Stimulated activated CD8-positive, alpha-beta memory T cell treated with anti-CD3 and anti-CD28 coated beads, Interleukin-4, amount 100 ng/mL, for 4 hours (primary cell): ENCODE measurements at regions not wholly inside any gene's neighbourhood (a gene's known extent, or its start where the extent isn't known, plus 50 kb on each side); places are given as distances from the start of the nearest gene placed in this dataset.
"Not testable (repeated sequence)": the region's sequence is repeated elsewhere in the genome, so short reads cannot be mapped to it uniquely, and the experiment has no call there.

Source experiments
- DNase-seq, 2 donors: peaks; one replicate each; pipeline ENCODE4 v3.0.0-alpha.2; 2020; ENCODE audit warnings: low read depth in 2 of 2, low spot score in 1 of 2

DNA sequence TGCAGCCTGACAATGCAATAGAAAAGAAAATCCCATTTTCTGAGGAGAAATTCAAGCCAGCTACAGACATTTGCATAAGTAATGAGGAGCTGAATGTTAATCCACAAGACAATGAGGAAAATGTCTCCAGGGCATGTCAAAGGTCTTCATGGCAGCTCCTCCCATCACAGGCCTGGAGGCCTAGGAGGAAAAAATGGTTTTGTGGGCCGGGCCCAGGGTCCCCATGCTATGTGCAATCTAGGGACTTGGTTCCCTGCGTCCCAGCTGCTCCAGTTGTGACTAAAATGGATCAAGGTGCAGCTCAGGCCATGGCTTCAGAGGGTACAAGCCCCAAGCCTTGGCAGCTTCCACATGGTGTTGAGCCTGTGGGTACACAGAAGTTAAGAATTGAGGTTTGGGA lies 132.5 kb upstream of the PARD3B start:
- DNase-seq: not testable (repeated sequence)

DNA sequence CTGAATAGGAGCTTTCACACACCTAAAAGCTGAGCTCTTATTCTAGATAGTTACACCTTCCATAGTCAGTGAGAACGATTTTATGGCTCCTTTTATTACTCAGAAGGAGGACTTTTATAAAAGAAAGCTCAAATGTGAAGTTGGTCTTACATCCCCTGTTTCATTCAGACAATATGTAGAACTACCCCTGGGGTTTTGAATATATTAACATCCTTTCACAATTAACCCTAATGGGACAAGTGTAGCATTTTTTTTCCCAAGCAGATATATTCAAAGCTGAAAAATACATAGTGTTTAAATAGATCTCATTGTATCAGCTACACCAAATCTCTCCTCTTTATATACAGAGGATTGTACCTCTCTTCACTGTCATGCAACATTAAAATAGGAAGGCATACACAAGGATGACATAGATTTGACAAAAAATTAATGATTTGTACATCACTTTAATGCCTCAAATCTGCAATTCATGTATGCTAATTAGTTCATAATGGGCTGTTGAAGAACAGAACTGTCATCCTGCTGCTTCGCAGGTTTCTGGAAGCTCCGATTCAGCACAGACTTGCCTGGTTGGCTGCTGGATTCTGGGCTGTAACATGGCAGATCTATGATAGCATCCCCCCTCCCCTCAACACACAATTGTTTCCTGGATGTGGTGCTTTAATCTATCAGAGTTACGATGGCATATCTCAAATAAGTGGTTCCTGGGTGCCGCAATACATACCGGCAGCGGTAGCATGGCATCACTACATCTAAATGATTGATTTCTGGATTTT lies 129.7 kb upstream of the PARD3B start:
- no peak for DNase-seq

DNA sequence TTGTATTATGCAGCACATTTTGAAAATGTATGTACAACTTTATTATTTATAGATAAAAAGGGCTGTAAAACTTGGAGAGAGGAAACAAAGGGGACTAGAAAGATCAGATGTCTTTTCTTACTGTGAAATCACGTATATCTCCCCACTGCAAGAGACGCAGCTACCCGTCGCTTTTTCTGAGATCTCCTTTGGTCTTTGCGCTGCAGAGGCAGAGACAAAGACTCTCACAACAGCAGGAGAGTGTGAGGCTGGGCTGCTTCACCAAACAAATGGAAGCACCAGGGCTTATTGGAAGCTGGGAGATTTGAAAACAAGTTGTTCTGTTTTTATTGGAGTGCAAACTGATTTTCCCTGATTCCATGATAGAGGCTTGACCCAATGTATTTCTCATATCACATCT lies 129.0 kb upstream of the PARD3B start:
- no peak for DNase-seq

DNA sequence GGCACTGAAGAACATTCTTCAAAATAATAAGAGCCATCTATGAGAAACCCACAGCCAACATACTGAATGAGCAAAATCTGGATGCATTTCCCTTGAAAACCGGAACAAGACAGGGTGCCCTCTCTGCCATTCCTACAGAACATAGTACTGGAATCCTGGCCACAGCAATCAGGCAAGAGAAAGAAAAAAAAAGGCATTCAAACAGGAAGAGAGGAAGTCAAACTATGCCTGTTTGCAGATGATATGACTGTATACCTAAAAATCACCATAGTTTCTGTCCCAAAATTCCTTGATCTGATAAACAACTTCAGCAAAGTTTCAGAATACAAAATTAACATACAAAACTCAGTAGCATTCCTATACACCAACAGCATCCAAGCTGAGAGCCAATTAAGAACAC lies 119.5 kb upstream of the PARD3B start:
- DNase-seq: no peak

DNA sequence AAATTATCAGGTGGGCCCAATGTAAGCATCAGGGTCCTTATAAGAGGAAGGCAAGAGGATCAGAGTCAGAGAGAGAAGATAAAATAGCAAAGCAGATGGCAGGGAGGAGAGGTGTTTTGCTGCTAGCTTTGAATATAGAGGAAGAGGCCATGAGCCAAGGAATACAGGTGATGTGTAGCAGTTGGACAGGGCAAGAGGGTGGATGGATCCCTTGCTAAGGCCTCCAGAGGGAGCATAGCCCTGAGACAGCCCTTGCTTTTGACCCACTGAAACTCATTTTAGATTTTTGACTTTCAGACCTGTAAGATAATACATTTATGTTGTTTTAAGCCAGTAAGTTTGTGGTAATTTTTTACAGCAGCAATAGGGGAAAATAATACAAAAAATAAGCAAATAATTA lies 116.6 kb upstream of the PARD3B start:
- no peak for DNase-seq

DNA sequence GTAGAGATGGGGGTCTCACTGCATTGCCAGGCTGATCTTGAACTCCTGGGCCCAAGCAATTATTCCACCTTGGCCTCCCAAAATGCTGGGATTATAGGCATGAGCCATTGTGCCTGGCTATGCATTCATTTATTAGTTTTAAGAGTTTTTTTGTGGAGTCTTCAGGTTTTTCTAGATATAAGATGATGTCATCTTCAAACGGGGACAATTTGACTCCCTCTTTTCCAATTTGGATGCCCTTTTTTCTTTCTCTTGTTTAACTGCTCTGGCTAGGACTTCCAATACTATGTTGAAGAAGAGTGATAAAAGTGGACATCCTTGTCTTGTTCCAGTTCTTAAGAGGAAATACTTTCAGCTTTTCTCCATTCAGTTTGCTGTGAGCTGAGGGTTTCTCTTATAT lies 113.7 kb upstream of the PARD3B start:
- no peak for DNase-seq

DNA sequence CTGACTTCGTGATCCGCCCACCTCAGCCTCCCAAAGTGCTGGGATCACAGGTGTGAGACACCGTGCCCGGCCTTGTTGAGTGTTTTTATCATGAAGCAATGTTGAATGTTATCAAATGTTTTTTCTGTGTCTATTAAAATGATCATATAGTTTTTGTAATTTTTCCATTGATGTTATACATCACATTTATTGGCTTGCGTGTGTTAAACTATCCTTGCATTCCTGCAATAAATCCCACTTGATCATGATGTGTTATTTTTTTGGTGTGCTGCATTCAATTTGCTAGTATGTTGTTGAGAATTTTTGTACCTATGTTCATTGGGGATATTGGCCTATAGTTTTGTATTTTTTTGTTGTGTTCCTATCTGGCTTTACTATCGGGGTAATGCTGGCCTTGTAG lies 113.1 kb upstream of the PARD3B start:
- no peak for DNase-seq

DNA sequence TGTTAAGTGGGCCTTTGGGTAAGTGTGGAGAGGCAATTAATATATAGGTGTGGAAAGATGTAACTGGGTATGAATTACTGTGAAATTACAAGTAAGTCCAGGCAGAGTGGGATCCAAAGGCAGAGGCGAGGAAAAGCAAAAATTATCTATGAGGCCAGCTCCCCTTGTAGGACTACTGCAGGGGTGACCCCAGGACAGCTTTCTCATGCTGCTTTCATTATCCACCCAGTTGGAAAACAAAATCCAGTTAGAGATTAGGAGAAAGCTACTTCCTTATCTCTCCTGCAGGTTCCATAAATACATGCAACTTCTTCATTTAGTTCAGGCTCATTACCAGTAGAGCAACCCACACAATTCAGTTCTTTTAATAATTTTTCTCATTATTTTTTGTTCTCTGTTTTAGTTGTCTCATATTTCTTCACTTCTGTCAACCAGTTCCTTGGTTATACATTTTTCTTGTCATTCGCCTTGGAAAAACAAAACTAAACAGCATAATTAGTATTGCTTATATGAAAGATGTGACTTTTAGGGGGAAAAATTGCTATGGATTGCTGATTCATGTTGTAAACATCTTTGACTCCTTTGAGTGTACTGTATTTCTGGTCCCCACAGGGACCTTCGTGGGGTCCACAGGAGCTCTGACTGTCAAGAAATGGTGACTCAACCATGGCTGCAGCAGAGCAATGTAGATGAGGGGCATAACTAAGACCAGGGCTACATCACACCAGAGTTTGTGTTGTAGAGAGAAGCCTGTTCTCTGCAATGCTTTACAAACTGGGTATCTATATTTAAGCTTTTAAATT lies 110.4 kb upstream of the PARD3B start:
- no peak for DNase-seq

DNA sequence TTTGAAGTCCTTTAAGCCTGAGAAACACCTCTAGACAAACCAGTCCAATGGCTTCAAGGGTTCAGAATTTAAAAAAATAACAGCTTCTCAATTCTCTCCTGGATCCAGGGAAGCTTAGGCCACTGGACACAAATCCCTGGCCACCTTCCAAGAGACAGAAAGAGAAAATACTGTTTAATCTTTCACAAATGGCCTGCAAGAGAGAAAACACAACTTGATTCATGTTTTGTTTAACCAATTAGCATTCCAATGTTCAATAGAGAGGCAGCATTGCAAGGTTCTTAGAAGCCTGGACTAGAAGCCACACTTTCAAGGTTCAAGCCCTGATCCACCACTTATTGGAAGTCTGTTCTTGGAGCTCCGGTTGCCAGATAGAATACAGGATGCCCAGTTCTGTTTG lies 109.0 kb upstream of the PARD3B start:
- no peak for DNase-seq

DNA sequence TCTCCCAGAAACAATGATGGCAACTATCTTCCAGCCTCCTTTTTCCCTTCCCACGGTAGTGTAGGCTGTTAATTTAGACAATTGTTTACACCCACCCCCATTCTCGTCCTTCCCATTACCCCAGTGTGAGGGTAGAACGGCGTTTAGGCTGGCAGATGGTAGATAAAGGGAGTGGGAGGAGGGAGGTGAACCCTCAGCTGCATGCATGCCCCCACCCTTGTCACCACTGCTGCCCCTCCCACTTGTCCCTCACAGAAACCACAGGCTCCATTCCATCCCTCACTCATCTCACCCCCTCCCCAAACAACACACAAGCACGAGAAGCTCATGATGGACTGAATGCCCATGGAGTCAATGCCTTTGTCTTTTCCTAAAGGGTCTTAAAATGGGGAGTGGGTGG lies 107.9 kb upstream of the PARD3B start:
- DNase-seq: no peak

DNA sequence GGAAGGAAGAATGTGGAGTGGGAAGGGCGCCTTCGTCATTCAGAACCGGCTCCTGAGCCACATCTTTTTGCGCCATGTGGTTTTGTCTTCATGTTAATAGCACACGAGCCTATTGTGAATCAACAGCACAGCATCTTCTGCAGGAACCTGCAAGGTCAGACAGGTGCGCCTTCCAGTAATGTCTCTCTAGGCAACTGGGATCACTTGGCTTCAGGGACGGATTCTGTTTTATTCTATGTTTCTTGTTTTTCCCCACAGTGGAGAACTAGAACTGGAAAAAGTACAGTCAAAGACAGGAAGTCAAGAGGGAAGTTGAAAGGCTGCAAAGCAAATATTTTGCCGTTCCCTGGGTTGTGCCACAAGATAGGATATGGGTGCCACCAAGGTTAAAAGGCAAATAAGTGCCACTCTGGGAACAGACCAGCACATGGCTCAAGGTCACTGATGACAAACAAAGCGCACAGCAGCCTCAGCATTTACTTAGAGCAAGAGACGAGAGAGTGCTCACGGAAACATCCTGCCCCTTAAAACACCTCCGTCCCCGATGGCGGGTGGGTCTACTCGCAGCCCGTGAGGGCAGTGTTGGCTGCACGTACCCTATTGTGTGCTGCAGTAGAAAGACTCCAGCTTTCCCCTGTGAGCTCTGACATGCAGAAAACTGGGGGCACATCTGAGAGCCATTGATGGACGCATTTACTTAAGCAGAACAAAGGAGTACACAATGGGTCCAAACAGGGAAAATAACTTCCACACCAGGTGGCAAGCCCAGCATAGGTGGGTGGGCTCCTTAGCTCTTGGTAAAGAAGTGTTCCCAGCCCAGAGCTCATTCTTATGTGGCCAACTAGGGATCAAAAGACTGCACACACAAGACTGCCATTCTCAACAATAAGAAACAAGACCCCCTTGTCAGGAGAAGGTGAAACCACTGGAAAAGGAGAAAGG lies 107.2 kb upstream of the PARD3B start:
- no peak for DNase-seq

DNA sequence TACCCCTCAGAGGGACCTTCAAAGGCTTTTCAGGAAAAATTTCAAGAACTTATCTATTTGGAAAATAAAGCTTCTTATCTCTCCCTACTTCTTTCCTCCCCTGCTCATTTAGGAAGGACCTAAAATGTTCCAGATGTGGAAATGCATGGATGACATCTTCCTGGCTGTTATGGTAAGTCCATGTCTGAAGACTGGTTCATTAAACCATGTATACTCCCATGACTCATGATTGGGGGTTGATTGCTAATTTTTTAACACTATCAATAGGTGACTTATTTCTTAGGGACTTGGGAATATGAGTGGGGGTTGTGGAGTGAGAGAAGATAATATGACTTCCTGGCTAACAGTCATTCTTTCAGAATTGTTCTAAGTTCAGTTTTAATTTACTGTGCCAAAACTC lies 104.0 kb upstream of the PARD3B start:
- DNase-seq: no peak

DNA sequence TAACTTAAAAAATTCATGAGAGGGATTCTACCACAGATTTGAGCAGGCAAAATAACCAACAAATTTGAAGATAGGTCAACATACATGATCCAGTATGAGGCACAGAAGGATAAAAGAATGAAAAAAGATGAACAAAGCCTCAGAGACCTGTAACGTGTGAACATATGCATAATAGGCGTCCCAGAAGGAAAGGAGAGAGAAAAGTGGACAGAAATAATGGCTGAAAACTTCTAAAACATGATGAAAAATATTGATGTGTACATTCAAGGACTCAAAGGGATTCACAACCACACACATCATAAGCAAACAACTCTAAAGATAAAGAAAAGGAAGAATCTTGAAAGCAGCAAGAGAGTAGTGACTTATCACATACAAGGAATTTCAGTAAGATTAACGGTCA lies 100.1 kb upstream of the PARD3B start:
- no peak for DNase-seq

DNA sequence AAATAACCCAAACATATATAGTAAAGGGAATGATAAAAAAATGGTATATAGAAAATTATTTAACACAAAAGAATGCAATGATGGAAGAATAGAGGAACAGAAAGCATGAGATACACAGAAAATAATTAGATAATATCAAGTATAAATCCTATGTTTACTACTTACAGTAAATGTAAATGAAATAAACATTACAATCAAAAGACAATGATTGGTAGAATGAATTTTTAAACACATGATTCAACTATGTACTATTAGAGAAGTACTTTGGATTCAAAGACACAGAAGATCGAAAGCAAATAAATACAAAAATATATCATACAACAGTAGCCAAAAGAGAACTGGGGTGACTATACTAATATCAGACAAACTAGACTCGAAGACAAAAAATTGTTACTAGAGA lies 97.6 kb upstream of the PARD3B start:
- no peak for DNase-seq

DNA sequence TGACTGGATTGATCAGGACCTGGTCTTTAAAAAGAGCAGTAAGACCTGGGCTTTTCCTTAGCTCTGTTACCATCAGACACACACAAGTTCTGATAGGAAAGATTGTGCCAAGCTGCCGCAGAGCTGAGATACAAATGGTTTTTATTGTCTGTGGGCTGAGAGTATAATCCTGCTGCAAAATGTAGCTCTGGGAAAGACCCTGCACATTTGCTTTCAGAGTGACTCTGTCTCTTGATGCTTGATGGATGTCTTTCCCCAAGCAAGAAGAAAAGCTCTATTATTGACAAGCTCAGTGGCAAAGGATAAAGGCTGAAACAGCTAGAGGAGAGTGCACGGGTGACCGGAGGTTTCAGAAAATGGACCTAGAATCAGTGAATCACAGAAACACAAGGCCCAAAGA lies 95.3 kb upstream of the PARD3B start:
- DNase-seq: no peak

DNA sequence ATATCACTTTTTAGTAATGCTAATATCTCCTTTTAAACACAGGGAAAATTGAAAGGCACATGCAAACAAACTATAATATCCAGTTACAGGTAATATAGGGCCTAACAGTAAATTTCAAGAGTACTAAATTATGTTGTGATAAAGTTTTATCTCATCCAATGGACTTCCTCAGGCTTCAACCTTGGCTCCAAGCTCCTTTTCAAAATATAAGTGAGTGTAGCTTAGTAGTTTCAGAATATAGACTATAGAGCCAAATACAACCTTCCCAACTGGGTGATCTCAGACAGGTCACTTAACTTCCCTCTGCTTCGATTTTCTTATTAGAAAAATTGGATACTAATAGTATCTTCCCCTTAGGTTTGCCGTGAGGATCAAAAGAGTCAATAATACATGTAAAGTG lies 93.5 kb upstream of the PARD3B start:
- no peak for DNase-seq

DNA sequence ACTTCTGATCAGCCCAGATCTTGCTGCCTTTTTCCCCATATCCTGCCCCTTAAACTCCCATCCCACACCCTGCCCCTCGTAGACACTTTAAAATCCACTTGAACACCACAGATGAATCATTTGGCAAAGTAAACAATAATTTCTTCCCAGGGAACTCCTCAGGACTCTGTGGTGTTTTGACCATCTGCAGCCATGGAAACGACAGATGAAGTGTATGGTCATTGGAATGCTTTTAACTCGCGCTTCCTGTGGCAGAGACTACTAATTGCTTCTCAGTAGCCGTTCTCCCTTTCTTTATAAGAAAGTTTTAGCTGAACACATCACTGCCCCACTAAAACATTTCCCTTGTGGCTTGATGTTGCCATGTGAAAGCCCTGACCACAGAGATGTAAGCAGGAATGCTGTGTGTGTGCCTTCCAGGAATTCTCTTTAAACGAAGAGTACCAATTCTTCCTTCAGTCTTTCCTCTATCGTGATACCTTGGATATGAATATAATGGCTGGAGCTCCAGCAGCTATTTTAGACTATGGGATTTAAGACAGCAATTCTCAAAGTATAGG lies 92.7 kb upstream of the PARD3B start:
- no peak for DNase-seq

DNA sequence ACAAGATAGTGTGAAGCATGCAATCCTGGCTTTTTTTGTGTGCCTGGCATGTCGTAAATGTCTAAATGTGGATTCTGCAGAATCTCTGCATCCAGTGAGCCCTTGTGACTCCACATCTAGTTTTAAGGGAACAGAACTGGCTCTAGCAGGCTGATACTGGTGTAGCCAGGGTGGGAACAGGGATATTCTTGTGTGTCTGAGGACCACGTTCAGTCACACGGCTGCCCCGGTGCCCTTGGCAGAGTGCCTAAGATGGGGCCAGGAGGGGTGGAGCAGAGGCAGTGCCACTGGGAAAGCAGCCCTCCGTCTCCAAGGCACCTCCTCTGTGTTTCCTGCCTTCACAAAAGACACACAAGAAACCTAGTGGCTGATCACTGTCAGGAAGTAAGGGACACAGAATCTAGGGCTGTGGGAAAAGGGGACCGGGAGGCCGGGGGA lies 91.5 kb upstream of the PARD3B start:
- DNase-seq: no peak

DNA sequence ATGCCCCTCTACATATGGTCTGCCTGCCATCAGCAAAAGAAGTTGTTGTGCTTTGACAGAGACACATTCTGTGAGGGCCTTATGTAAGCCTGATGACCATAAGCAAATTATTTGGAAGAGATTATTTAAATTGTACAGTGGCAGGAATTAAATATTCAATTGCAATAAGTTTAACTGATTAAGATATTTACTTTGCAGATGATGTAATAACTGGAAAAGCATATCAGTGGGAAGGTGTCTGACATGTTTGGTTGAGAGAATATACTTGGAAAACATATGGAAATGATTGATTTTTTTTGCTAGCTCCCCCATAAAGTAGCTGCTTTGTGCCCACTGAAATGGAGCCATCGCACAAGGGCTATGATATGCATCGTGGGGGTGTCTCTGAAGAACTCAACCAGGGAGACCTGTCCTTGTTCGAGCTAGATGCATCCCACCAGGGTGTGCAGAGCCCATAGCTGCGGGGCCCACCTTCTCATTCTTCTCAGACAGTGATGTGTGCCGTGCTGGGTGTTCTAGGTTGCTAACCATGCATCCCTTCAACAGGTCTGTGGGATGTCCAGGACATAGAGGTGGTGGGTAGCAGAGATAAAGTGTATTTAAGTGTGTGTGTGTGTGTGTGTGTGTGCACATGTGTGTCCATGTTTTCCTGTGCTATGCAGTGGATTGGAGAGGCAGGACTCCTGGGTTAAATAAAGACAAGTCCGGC lies 90.4 kb upstream of the PARD3B start:
- DNase-seq: no peak

DNA sequence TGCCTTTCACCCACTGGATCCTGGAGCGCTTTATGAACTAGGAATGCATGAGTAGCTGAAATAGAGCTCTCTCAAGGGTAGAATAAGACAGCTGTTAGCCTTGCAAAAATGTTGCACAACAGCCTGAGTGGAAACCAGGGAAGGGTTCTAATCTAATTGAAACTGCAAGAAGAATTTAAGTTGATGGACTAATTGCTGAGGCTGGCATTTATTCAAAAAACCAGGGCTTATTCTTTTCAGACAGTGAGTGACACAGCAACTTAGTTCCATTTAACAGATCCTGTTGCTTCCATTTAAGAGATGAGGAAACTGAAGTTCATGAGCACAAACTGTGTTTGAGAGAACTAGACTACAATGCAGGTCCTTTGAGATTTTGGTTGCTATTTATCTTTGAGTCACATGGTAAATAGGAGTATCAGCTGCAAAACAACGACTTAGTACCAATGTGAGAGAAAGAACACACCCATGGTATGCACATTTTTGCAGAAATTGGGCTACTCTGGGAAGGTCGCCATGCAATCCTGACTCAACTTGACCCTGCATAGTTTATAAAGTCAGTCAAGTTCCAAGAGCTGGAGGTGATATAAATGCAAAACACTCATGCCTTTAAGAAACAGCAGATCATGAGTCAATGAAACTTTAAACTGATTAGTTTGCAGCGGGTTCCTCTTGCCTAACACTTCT lies 76.4 kb upstream of the PARD3B start:
- DNase-seq: no peak
